B cell (primary cell): ENCODE measurements at regions not wholly inside any gene's neighbourhood (a gene's known extent, or its start where the extent isn't known, plus 50 kb on each side); places are given as distances from the start of the nearest gene placed in this dataset.

Experiments used
- ATAC-seq: fragments of 200-7000 bp; cut with Tn5 transposase; one replicate; pipeline ENCODE4 v1.10.0; 2021; ENCODE audit warnings: low read depth, mild to moderate bottlenecking, moderate number of reproducible peaks, moderate library complexity
- CTCF ChIA-PET: fragments of 350-600 bp; sonication (Branson Sonifier 250); formaldehyde crosslinking; loops from one replicate; lab custom pipeline; 2021; ENCODE audit warnings: antibody characterized with exemption, inconsistent platforms; lab: Charles Lee
- POLR2A ChIA-PET: fragments of 350-600 bp; sonication (Branson Sonifier 250); formaldehyde crosslinking; loops from one replicate; lab custom pipeline; 2021; ENCODE audit warnings: antibody characterized with exemption; lab: Charles Lee
- DNase-seq: peaks from one replicate; pipeline ENCODE4 v3.0.0; 2013
- H2AFZ ChIP-seq: 2 replicates; pipeline ENCODE4 v1.6.1; 2012; ENCODE audit warnings: mild to moderate bottlenecking, low read depth, low read length; ENCODE audit not compliant: insufficient read depth, poor library complexity, severe bottlenecking
- H3K27ac ChIP-seq, 2 donors: 1 replicate in 1 of 2; 2 replicates in 1 of 2; pipeline ENCODE4 v1.5.1; 2012 to 2013; ENCODE audit warnings: low read length in 2 of 2, mild to moderate bottlenecking in 2 of 2, moderate library complexity in 1 of 2
- H3K27me3 ChIP-seq, 4 experiments: fragments of 200-600 bp in 1 of 4; sonication (generic) in 1 of 4; replicated peaks in 1 of 4; 1 replicate in 2 of 4; 2 replicates in 2 of 4; pipeline versions ENCODE4 v1.6.1 to v1.7.0; 2013 to 2016; ENCODE audit warnings: low read length in 3 of 4, mild to moderate bottlenecking in 2 of 4, mixed read lengths in 1 of 4, moderate library complexity in 1 of 4; ENCODE audit not compliant: insufficient read depth in 4 of 4, control insufficient read depth in 3 of 4; ENCODE audit errors: control extremely low read depth in 1 of 4
- H3K36me3 ChIP-seq, 2 experiments: replicated peaks in 1 of 2; 1 replicate in 1 of 2; 2 replicates in 1 of 2; pipeline versions ENCODE4 v1.6.1 to v1.7.1; 2013; ENCODE audit warnings: low read length in 1 of 2; ENCODE audit not compliant: insufficient read depth in 2 of 2, control insufficient read depth in 1 of 2; ENCODE audit errors: control extremely low read depth in 1 of 2, extremely low read depth in 1 of 2
- H3K4me1 ChIP-seq, 2 donors: fragments of 200-600 bp in 1 of 2; sonication (generic) in 1 of 2; 1 replicate in 1 of 2; 2 replicates in 1 of 2; pipeline versions ENCODE4 v1.5.1 to v1.6.1; 2013 to 2017; ENCODE audit warnings: low read length in 2 of 2; ENCODE audit not compliant: control insufficient read depth in 2 of 2, insufficient read depth in 2 of 2
- H3K4me2 ChIP-seq: replicated peaks from 2 replicates; pipeline ENCODE3; 2012; ENCODE audit warnings: mild to moderate bottlenecking, low read depth, low read length; ENCODE audit not compliant: poor library complexity, severe bottlenecking
- H3K4me3 ChIP-seq, 5 experiments: fragments of 200-600 bp in 1 of 5; sonication (generic) in 1 of 5; 1 replicate in 3 of 5; 2 replicates in 2 of 5; pipeline versions ENCODE4 v1.5.1 to v1.7.0; 2011 to 2016; ENCODE audit warnings: low read length in 4 of 5, mild to moderate bottlenecking in 4 of 5, low read depth in 2 of 5, control low read depth in 1 of 5, moderate library complexity in 1 of 5; ENCODE audit not compliant: insufficient read depth in 1 of 5; ENCODE audit errors: control extremely low read depth in 1 of 5, extremely low read depth in 1 of 5
- H3K79me2 ChIP-seq: fragments of 200-600 bp; sonication (generic); one replicate; pipeline ENCODE4 v1.6.0; 2016; ENCODE audit warnings: low read length; ENCODE audit not compliant: control insufficient read depth, insufficient read depth
- H3K9ac ChIP-seq: fragments of 200-600 bp; sonication (generic); 2 replicates; pipeline ENCODE4 v1.6.1; 2017; ENCODE audit warnings: mild to moderate bottlenecking, low read length, moderate library complexity
- H3K9me3 ChIP-seq, 3 donors: one replicate each; pipeline versions ENCODE4 v1.6.1 to v1.7.1; 2013; ENCODE audit warnings: low read length in 2 of 3; ENCODE audit not compliant: control insufficient read depth in 2 of 3, insufficient read depth in 1 of 3; ENCODE audit errors: control extremely low read depth in 1 of 3
- H4K20me1 ChIP-seq: 2 replicates; pipeline ENCODE4 v1.6.0; 2012; ENCODE audit warnings: mild to moderate bottlenecking, low read length; ENCODE audit not compliant: insufficient read depth, control insufficient read depth, poor library complexity, severe bottlenecking
- H3K27ac Mint-ChIP-seq: one replicate; pipeline ENCODE4 v1.8.0; 2021; ENCODE audit warnings: mixed read lengths
- H3K27me3 Mint-ChIP-seq: one replicate; pipeline ENCODE4 v1.8.0; 2021; ENCODE audit warnings: mixed read lengths
- H3K4me1 Mint-ChIP-seq: one replicate; pipeline ENCODE4 v1.8.0; 2021; ENCODE audit warnings: mixed read lengths
- H3K4me3 Mint-ChIP-seq: one replicate; pipeline ENCODE4 v1.8.0; 2021; ENCODE audit warnings: mixed read lengths
- H3K9me3 Mint-ChIP-seq: one replicate; pipeline ENCODE4 v1.8.0; 2022; ENCODE audit warnings: mixed read lengths; ENCODE audit not compliant: insufficient read depth
- EZH2 ChIP-seq: IDR thresholded peaks from 2 replicates; pipeline ENCODE4 v1.6.1; 2012; ENCODE audit warnings: borderline replicate concordance, low read depth, mild to moderate bottlenecking, moderate library complexity, low read length; ENCODE audit not compliant: insufficient read depth, poor library complexity, severe bottlenecking
- WGBS: methylation state at CpG from one replicate; pipeline ENCODE4 v1.1.5; 2013; ENCODE audit warnings: missing lambda C conversion rate; ENCODE audit not compliant: insufficient coverage; 5-methylcytosine and 5-hydroxymethylcytosine counted together
- intact Hi-C: fragments of 100-400 bp; cut with micrococcal nuclease; formaldehyde crosslinking; loops from one replicate; pipeline ENCODE4 v1.10.0; 2022
- TF ChIP-seq, protein P1 (sequence below): fragments of 200-600 bp; IDR thresholded peaks from one replicate; pipeline ENCODE4 v1.8.0; 2022; ENCODE audit warnings: antibody characterized with exemption, mild to moderate bottlenecking

DNA sequence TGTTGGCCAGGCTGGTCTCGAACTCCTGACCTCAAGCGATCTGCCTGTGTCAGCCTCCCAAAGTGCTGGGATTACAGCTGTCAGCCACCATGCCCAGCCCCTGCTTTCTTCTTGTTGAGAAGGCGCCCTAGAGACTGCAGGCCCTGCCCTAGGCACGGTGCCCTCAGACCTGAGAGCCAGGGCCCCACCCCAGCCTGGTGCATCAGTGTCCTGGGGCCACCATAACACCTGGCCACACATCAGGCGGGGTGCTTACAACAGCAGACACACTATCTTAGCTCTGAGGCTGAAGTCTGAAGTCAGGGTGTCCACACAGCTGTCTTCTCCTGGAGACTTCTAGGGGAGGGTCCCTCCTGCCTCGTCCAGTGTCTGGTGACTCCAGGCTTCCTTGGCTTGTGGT, 120.6 kb downstream of the NDUFA10 start:
- H3K4me1 ChIP-seq = peaks cover 7% of the 10 kb centered on the region in 2 donors
- no peaks in the 10 kb centered on the region for H3K9me3 Mint-ChIP-seq
- H3K27ac ChIP-seq = no peak overlapping the region
- no peaks in the 10 kb centered on the region for H3K27me3 ChIP-seq
- no peak overlapping the region for H2AFZ ChIP-seq
- peaks cover 4% of the 10 kb centered on the region for H3K27me3 Mint-ChIP-seq
- no peak overlapping the region for H3K4me2 ChIP-seq
- no peaks in the 10 kb centered on the region for H3K79me2 ChIP-seq
- H3K4me1 Mint-ChIP-seq = peaks cover 10% of the 10 kb centered on the region
- ATAC-seq (no peak), DNase-seq (no peak)
- H4K20me1 ChIP-seq = no peaks in the 10 kb centered on the region
- WGBS = 90% methylated on average over 5 of the region's 6 CpGs
- ChIA-PET POLR2A (no interaction called here), CTCF (no interaction called here)
- no peak overlapping the region for H3K4me3 Mint-ChIP-seq
- H3K9me3 ChIP-seq = peaks cover 0 to 7% (median 0%) of the 10 kb centered on the region in 3 donors
- no peak overlapping the region for H3K4me3 ChIP-seq
- H3K36me3 ChIP-seq = no peaks in the 10 kb centered on the region
- intact Hi-C loops = no loop called here
- H3K27ac Mint-ChIP-seq = no peak overlapping the region
- no peak overlapping the region for H3K9ac ChIP-seq
- TF ChIP-seq, protein P1, sequence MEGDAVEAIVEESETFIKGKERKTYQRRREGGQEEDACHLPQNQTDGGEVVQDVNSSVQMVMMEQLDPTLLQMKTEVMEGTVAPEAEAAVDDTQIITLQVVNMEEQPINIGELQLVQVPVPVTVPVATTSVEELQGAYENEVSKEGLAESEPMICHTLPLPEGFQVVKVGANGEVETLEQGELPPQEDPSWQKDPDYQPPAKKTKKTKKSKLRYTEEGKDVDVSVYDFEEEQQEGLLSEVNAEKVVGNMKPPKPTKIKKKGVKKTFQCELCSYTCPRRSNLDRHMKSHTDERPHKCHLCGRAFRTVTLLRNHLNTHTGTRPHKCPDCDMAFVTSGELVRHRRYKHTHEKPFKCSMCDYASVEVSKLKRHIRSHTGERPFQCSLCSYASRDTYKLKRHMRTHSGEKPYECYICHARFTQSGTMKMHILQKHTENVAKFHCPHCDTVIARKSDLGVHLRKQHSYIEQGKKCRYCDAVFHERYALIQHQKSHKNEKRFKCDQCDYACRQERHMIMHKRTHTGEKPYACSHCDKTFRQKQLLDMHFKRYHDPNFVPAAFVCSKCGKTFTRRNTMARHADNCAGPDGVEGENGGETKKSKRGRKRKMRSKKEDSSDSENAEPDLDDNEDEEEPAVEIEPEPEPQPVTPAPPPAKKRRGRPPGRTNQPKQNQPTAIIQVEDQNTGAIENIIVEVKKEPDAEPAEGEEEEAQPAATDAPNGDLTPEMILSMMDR = no peak
- TF ChIP-seq EZH2 = no peak

DNA sequence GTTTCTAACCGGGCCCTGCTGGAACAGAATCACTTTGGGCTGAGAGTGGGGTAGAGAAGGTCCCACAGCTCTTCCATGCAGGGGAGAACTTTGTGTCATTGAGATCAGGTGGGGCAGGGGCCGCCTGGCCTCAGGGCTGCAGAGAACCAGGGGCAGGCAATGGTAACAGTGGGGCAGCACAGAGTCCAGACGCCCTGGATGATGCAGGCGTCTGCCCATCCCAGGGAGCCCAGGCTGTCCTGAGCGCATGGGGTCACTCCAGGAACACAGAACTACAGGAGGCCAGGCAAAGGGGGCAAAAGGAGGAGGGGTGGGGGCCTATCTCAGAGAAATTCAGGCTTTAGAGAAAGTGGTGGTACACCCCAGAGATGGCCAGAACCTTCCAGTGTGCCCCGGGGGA, 121.3 kb downstream of the NDUFA10 start:
- Mint-ChIP-seq H3K27me3 (peaks cover 4% of the 10 kb centered on the region), H3K27ac (no peak overlapping the region), H3K9me3 (no peaks in the 10 kb centered on the region), H3K4me1 (peaks cover 6% of the 10 kb centered on the region), H3K4me3 (no peak overlapping the region)
- H3K4me2 ChIP-seq = no peak overlapping the region
- no peak overlapping the region for H3K9ac ChIP-seq
- no peak overlapping the region for H3K4me3 ChIP-seq
- no peaks in the 10 kb centered on the region for H3K36me3 ChIP-seq
- intact Hi-C loops = no loop called here
- H4K20me1 ChIP-seq = no peaks in the 10 kb centered on the region
- POLR2A ChIA-PET = no interaction called here
- peaks cover 7% of the 10 kb centered on the region in 2 donors for H3K4me1 ChIP-seq
- no peaks in the 10 kb centered on the region for H3K79me2 ChIP-seq
- no peak overlapping the region for H2AFZ ChIP-seq
- peaks cover 0 to 7% (median 0%) of the 10 kb centered on the region in 3 donors for H3K9me3 ChIP-seq
- DNase-seq (no peak), ATAC-seq (no peak)
- H3K27me3 ChIP-seq = no peaks in the 10 kb centered on the region
- H3K27ac ChIP-seq = no peak overlapping the region
- TF ChIP-seq, protein P1 = no peak
- no peak for TF ChIP-seq EZH2
- WGBS = 98% methylated on average over 5 of the region's 6 CpGs
- CTCF ChIA-PET = no interaction called here
